ENCODE measurements at regions not wholly inside any gene's neighbourhood (a gene's known extent, or its start where the extent isn't known, plus 50 kb on each side); places are given as distances from the start of the nearest gene placed in this dataset.
"Not testable (repeated sequence)": the region's sequence is repeated elsewhere in the genome, so short reads cannot be mapped to it uniquely, and the experiment has no call there.

DNA sequence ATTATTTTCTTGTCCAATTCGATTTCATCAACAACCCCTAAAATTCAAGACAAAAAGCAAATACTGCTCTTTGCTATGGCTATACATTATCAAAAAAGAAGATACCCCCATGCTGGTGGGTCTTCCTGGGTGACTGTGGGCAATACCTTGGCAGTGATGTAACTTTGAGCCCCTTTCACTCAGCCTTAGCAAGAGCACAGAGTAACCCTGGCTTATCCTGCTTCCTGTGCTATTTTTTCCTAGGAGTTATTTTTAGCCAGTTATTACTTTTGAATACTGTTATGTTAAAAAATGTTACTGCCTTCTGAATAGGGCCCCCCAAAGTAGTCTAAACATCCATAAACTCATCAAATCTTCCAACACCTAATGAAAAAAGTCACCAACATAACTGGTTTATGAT lies 145.6 kb upstream of the TSLP start:
- no peak for DNase-seq

GRCh38 chr5:110932755-110933488 lies 138.6 kb upstream of the TSLP start:
- DNase-seq: no peak

DNA sequence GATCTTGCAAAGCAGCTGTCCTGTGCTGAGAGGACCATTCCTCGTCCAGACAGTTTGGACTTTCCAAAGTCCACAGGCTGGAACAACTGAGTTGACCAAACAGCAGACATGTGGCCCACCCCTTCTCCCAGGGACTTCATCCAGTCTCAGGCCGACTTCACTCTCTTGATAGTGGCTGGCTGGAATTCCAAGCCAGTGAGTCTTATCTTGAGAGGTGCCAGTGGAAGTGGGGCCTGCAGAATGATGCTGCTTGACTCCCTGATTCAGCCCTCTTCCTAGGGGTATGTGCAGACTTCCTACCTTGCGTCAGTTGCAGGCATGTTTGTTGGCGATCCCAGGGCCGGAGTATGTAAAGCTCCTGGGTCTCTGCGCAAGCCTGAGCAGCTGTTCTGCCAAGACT lies 131.4 kb upstream of the TSLP start:
- DNase-seq: no peak

GRCh38 chr5:110945874-110946436 lies 125.6 kb upstream of the TSLP start:
- DNase-seq: no peak

DNA sequence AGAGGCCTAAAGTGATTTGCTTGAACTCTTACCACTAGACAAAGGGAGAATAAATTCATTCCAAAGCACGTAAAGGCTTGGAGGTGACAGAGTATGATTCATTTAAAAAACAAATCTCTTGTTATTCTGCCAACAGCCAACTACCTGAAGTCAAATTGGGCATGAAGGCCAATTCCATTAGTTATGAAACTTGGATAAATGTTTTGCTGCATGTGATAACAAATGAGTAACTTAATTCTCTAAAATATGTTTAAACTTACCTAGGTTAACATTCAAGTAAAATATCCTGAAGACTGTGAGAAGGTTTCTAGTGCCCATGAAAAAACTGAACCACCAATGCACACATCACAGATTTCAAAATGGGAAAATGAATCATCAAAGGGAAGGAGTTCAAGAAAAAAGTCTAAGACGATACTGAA lies 120.1 kb upstream of the TSLP start:
- no peak for DNase-seq

- no peak for DNase-seq
Observed at GRCh38 chr5:110956280-110956912, 115.1 kb upstream of the TSLP start.

GRCh38 chr5:110956913-110957813 lies 114.3 kb upstream of the TSLP start:
- no peak for DNase-seq

DNA sequence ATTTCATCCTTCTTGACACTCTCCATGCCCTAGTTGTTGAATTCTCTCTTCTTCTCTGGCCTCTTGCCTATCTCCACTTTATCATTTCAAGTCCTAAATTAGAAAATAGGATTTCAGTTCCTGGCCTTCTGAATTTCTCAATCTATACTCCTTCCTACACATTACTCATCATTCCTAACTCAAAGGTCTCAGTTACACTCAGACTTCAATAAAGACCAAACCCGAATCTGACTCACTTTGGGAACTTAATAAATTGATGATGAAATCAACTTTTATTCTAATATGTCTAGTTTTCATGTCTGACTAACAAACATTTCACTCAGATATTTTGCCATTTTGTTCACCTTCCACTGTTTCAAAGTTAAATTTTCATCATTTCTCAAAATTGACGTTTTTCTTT lies 113.6 kb upstream of the TSLP start:
- DNase-seq: no peak

GRCh38 chr5:110963495-110963894 lies 108.0 kb upstream of the TSLP start:
- DNase-seq: no peak

DNA sequence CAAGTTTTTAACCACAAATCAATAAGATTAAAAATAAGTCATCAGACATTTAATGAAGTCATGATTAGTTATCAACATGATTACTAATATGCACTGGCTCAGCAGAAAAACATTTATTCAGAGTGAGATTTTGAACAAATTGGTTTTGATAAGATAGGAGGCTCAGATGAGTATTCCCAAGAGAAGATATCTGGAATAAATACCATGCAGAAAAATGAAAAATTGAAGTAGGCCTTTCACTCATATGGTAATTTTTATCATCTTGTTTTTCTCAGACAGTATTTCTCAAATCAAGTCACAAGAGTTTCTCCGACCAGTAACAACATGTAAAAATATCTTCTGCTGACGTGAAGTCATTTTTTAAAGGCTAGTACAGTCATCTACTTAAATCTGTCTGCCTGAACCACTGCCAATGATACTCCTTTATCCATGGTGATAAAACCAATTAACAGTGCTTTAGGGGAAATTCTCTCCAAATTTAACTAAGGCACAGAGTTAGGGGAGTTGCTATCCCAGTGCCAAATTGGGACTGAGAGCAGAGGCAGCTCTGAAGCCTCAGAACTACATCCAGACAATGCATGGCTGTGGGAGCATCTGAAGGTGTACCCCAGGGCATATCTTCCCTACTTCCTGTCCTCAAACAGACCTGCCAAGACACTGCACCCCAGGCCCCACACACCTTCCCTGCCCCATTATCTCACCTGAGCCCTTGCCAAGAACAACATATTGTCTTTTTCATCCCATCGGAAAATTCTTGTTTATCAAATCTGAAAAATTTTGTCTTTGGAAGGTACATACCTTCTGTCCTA lies 105.5 kb upstream of the TSLP start:
- DNase-seq: no peak

- no peak for DNase-seq
Observed at GRCh38 chr5:110968246-110969005, 103.1 kb upstream of the TSLP start.

DNA sequence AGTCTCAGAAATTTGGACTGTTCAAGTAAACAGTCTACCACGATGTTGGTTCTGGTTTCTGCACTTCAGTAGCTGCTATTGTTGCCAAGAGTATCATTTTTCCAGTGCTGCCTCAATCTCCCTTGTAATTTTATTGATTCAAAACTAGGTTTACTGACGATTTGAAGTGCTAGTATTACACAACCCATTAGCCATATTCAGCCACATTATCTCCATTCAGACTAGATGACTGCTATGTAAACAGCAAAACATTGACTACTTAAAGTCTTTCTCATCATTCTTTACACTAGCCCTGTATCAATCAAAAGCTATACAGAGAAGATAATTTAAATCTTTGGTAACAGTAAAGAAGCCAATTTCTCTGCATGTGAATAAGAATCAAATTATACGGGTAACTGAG lies 102.0 kb upstream of the TSLP start:
- no peak for DNase-seq

GRCh38 chr5:110973510-110973909 lies 98.0 kb upstream of the TSLP start:
- no peak for DNase-seq

DNA sequence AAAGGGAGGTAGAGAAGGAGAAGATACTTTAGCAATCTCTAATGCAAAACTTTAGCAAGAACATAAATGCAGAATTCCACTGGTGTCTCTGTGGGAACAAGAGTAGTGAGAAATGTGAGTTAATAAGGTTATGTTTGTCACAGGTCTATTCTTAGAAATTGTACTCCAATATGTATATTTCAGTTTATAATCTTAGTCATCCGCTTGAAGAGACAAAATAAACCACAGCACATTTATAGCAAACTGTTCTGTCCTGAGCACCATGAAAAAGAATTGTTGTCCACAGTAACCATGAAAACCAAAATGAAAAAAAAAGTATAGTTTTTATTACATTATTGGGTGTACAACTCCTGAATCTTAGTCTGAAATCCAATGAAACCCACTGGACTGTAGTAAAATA lies 93.6 kb upstream of the TSLP start:
- no peak for DNase-seq

GRCh38 chr5:110985882-110986281 lies 85.6 kb upstream of the TSLP start:
- DNase-seq: not testable (repeated sequence)

DNA sequence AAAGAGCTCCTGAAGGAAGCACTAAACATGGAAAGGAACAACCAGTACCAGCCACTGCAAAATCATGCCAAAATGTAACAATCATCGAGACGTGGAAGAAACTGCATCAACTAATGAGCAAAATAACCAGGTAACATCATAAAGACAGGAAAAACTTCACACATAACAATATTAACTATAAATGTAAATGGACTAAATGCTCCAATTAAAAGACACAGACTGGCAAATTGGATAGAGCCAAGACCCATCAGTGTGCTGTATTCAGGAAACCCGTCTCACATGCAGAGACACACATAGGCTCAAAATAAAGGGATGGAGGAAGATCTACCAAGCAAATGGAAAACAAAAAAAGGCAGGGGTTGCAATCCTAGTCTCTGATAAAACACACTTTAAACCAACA lies 83.9 kb upstream of the TSLP start:
- DNase-seq: not testable (repeated sequence)

GRCh38 chr5:110996742-110997141 lies 74.8 kb upstream of the TSLP start:
- no peak for DNase-seq

GRCh38 chr5:111002036-111002435 lies 69.5 kb upstream of the TSLP start:
- no peak for DNase-seq

GRCh38 chr5:111003623-111004022 lies 67.9 kb upstream of the TSLP start:
- DNase-seq: no peak

DNA sequence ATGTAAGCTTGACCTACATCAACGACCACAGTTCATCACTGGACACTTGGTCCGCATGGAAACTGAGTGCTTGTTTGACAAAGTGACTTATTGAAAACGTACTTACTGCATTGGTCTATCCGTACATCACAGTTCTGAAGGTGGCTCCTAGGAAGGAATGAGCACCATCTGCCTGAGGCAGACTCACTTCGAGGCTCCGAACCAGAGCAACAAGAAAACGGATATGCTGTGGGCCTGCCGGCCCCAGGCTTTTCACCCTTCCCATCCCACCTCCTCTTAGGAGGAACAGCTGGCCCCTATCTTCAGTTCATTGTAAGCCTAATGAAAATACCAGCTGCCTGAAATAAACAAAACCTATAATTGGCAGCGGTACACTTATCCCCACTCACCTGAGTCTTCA lies 67.2 kb upstream of the TSLP start:
- DNase-seq: no peak

DNA sequence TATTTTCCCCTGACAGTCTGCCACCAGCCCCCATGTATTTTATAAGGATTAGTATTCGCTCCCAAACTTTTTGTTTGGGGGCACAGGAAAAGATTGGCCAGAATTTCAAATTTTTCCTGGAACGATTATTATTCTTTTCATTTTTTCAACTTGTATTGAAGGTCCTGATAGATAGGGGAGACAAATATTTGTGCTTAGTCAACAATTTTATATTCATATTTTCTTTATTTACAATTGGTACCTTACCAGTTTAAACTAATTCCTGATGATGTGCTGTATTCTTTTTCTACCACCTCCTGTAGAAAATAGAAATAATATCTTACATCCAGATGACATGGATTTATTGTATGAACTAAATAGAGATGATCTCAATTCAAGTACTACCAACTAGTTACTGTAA lies 60.7 kb upstream of the TSLP start:
- DNase-seq: no peak

All from hindlimb muscle (tissue), 1 donor.